ENCODE measurements at regions not wholly inside any gene's neighbourhood (a gene's known extent, or its start where the extent isn't known, plus 50 kb on each side); places are given as distances from the start of the nearest gene placed in this dataset.
"Not testable (repeated sequence)": the region's sequence is repeated elsewhere in the genome, so short reads cannot be mapped to it uniquely, and the experiment has no call there.

GRCh38 chr4:179728305-179728704, 2286.1 kb upstream of the AGA start:
- H3K18ac ChIP-seq (ENCODE audit: low read length), result no peak overlapping the region
- H2BK5ac ChIP-seq (ENCODE audit: low read depth, low read length, poor library complexity), result no peak overlapping the region
- no peak overlapping the region for H2BK120ac ChIP-seq (ENCODE audit: insufficient read depth, low read length, poor library complexity)
- no peaks in the 10 kb centered on the region for H3K36me3 ChIP-seq (ENCODE audit: control insufficient read depth in 1 of 2, insufficient read depth in 2 of 2, low read length in 2 of 2)
- no peak overlapping the region for H3K27ac ChIP-seq (ENCODE audit: low read depth, low read length)
- H4K12ac ChIP-seq (ENCODE audit: low read depth, low read length), result no peak overlapping the region
- H2AK5ac ChIP-seq (ENCODE audit: low read length), result no peak overlapping the region
- no peak overlapping the region for H4K8ac ChIP-seq (ENCODE audit: low read depth, low read length)
- H3K79me2 ChIP-seq (ENCODE audit: control insufficient read depth, insufficient read depth, low read length, poor library complexity), result no peaks in the 10 kb centered on the region
- H3K9me3 ChIP-seq (ENCODE audit: insufficient read depth, low read depth, low read length), result no peaks in the 10 kb centered on the region
- H3K23ac ChIP-seq (ENCODE audit: low read length), result no peak overlapping the region
- no peak overlapping the region for H4K91ac ChIP-seq (ENCODE audit: low read depth, low read length)
- H2BK12ac ChIP-seq (ENCODE audit: low read length), result no peak overlapping the region
- H2AFZ ChIP-seq (ENCODE audit: insufficient read depth, low read length, poor library complexity), result no peak overlapping the region
- no peaks in the 10 kb centered on the region for H3K79me1 ChIP-seq (ENCODE audit: low read length)
- no peak for DNase-seq
- no CpG with 5 or more reads among the region's 4 CpGs for WGBS (ENCODE audit: extremely low coverage, insufficient coverage, insufficient read length)
- H3K4me1 ChIP-seq (ENCODE audit: control insufficient read depth in 1 of 2, insufficient read depth in 2 of 2, low read length in 2 of 2), result no peaks in the 10 kb centered on the region
- no peak overlapping the region for H3K9ac ChIP-seq (ENCODE audit: low read length)
- H3K4ac ChIP-seq (ENCODE audit: low read depth, low read length), result no peak overlapping the region
- no peak overlapping the region for H3K14ac ChIP-seq (ENCODE audit: low read length)
- H3K27me3 ChIP-seq (ENCODE audit: insufficient read depth, low read length), result no peaks in the 10 kb centered on the region
- H3K4me2 ChIP-seq (ENCODE audit: low read length), result no peak overlapping the region
- H3K4me3 ChIP-seq (ENCODE audit: low read depth, low read length), result no peak overlapping the region

DNA sequence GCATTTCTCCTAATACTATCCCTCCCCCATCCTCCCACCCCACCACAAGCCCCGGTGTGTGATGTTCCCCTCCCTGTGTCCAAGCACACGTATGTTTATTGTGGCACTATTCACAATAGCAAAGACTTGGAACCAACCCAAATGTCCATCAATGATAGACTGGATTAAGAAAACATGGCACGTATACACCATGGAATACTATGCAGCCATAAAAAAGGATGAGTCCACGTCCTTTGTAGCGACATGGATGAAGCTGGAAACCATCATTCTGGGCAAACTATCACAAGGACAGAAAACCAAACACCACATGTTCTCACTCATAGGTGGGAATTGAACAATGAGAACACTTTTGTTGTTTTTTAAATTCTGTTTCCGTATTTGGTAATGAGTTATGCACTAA, 2294.6 kb upstream of the AGA start:
- H3K27ac ChIP-seq (ENCODE audit: low read depth, low read length); DNase-seq; H3K36me3 ChIP-seq (ENCODE audit: control insufficient read depth in 1 of 2, insufficient read depth in 2 of 2, low read length in 2 of 2); H3K18ac ChIP-seq (ENCODE audit: low read length); H3K79me2 ChIP-seq (ENCODE audit: control insufficient read depth, insufficient read depth, low read length, poor library complexity); H3K79me1 ChIP-seq (ENCODE audit: low read length); H3K4me1 ChIP-seq (ENCODE audit: control insufficient read depth in 1 of 2, insufficient read depth in 2 of 2, low read length in 2 of 2); H2BK120ac ChIP-seq (ENCODE audit: insufficient read depth, low read length, poor library complexity); H3K4me3 ChIP-seq (ENCODE audit: low read depth, low read length); H4K8ac ChIP-seq (ENCODE audit: low read depth, low read length); H3K9me3 ChIP-seq (ENCODE audit: insufficient read depth, low read depth, low read length); H3K9ac ChIP-seq (ENCODE audit: low read length); H3K4ac ChIP-seq (ENCODE audit: low read depth, low read length); H4K91ac ChIP-seq (ENCODE audit: low read depth, low read length); H2AFZ ChIP-seq (ENCODE audit: insufficient read depth, low read length, poor library complexity); H2AK5ac ChIP-seq (ENCODE audit: low read length); H2BK5ac ChIP-seq (ENCODE audit: low read depth, low read length, poor library complexity); H2BK12ac ChIP-seq (ENCODE audit: low read length); H3K4me2 ChIP-seq (ENCODE audit: low read length); H4K12ac ChIP-seq (ENCODE audit: low read depth, low read length); H3K23ac ChIP-seq (ENCODE audit: low read length); H3K14ac ChIP-seq (ENCODE audit: low read length); H3K27me3 ChIP-seq (ENCODE audit: insufficient read depth, low read length): not testable (repeated sequence)
- WGBS (ENCODE audit: extremely low coverage, insufficient coverage, insufficient read length), result no CpG with 5 or more reads among the region's 6 CpGs

GRCh38 chr4:179738822-179739221, 2296.6 kb upstream of the AGA start:
- no peak overlapping the region for H2BK5ac ChIP-seq (ENCODE audit: low read depth, low read length, poor library complexity)
- DNase-seq, result no peak
- no peak overlapping the region for H3K4me3 ChIP-seq (ENCODE audit: low read depth, low read length)
- H3K4me2 ChIP-seq (ENCODE audit: low read length), result no peak overlapping the region
- H3K4me1 ChIP-seq (ENCODE audit: control insufficient read depth in 1 of 2, insufficient read depth in 2 of 2, low read length in 2 of 2), result no peaks in the 10 kb centered on the region
- no CpG with 5 or more reads among the region's 3 CpGs for WGBS (ENCODE audit: extremely low coverage, insufficient coverage, insufficient read length)
- H3K79me1 ChIP-seq (ENCODE audit: low read length), result no peaks in the 10 kb centered on the region
- H3K23ac ChIP-seq (ENCODE audit: low read length), result no peak overlapping the region
- H3K18ac ChIP-seq (ENCODE audit: low read length), result no peak overlapping the region
- no peaks in the 10 kb centered on the region for H3K79me2 ChIP-seq (ENCODE audit: control insufficient read depth, insufficient read depth, low read length, poor library complexity)
- no peak overlapping the region for H4K12ac ChIP-seq (ENCODE audit: low read depth, low read length)
- no peak overlapping the region for H3K4ac ChIP-seq (ENCODE audit: low read depth, low read length)
- H3K14ac ChIP-seq (ENCODE audit: low read length), result no peak overlapping the region
- no peak overlapping the region for H2BK12ac ChIP-seq (ENCODE audit: low read length)
- H3K9ac ChIP-seq (ENCODE audit: low read length), result no peak overlapping the region
- no peak overlapping the region for H3K27ac ChIP-seq (ENCODE audit: low read depth, low read length)
- no peaks in the 10 kb centered on the region for H3K36me3 ChIP-seq (ENCODE audit: control insufficient read depth in 1 of 2, insufficient read depth in 2 of 2, low read length in 2 of 2)
- H2BK120ac ChIP-seq (ENCODE audit: insufficient read depth, low read length, poor library complexity), result no peak overlapping the region
- H4K91ac ChIP-seq (ENCODE audit: low read depth, low read length), result no peak overlapping the region
- no peak overlapping the region for H4K8ac ChIP-seq (ENCODE audit: low read depth, low read length)
- H3K27me3 ChIP-seq (ENCODE audit: insufficient read depth, low read length), result no peaks in the 10 kb centered on the region
- H2AFZ ChIP-seq (ENCODE audit: insufficient read depth, low read length, poor library complexity), result no peak overlapping the region
- no peaks in the 10 kb centered on the region for H3K9me3 ChIP-seq (ENCODE audit: insufficient read depth, low read depth, low read length)
- H2AK5ac ChIP-seq (ENCODE audit: low read length), result no peak overlapping the region

- no peak for DNase-seq
- WGBS (ENCODE audit: extremely low coverage, insufficient coverage, insufficient read length), result no CpG with 5 or more reads among the region's 4 CpGs
- no peak overlapping the region for H2BK5ac ChIP-seq (ENCODE audit: low read depth, low read length, poor library complexity)
These were observed 2305.1 kb upstream of the AGA start for GRCh38 chr4:179747218-179747910.

More at GRCh38 chr4:179747218-179747910, 2305.1 kb upstream of the AGA start:
- Histone ChIP-seq H4K91ac (ENCODE audit: low read depth, low read length) (no peak overlapping the region), H3K4ac (ENCODE audit: low read depth, low read length) (no peak overlapping the region), H3K36me3 (ENCODE audit: control insufficient read depth in 1 of 2, insufficient read depth in 2 of 2, low read length in 2 of 2) (no peaks in the 10 kb centered on the region), H3K4me1 (ENCODE audit: control insufficient read depth in 1 of 2, insufficient read depth in 2 of 2, low read length in 2 of 2) (no peaks in the 10 kb centered on the region), H3K4me3 (ENCODE audit: low read depth, low read length) (no peak overlapping the region), H3K18ac (ENCODE audit: low read length) (no peak overlapping the region), H3K79me2 (ENCODE audit: control insufficient read depth, insufficient read depth, low read length, poor library complexity) (no peaks in the 10 kb centered on the region), H3K9ac (ENCODE audit: low read length) (no peak overlapping the region), H4K12ac (ENCODE audit: low read depth, low read length) (no peak overlapping the region), H2BK120ac (ENCODE audit: insufficient read depth, low read length, poor library complexity) (no peak overlapping the region), H2AFZ (ENCODE audit: insufficient read depth, low read length, poor library complexity) (no peak overlapping the region), H3K14ac (ENCODE audit: low read length) (no peak overlapping the region), H3K9me3 (ENCODE audit: insufficient read depth, low read depth, low read length) (no peaks in the 10 kb centered on the region), H3K27me3 (ENCODE audit: insufficient read depth, low read length) (no peaks in the 10 kb centered on the region), H2BK12ac (ENCODE audit: low read length) (no peak overlapping the region), H3K79me1 (ENCODE audit: low read length) (no peaks in the 10 kb centered on the region), H3K27ac (ENCODE audit: low read depth, low read length) (no peak overlapping the region), H3K23ac (ENCODE audit: low read length) (no peak overlapping the region), H2AK5ac (ENCODE audit: low read length) (no peak overlapping the region), H3K4me2 (ENCODE audit: low read length) (no peak overlapping the region), H4K8ac (ENCODE audit: low read depth, low read length) (no peak overlapping the region)
